Osteocyte (in vitro differentiated cells): ENCODE measurements at regions not wholly inside any gene's neighbourhood (a gene's known extent, or its start where the extent isn't known, plus 50 kb on each side); places are given as distances from the start of the nearest gene placed in this dataset.

Experiments
- DNase-seq: peaks from one replicate; pipeline ENCODE4 v3.0.0; 2021; ENCODE audit warnings: mixed read lengths; ENCODE audit not compliant: unreplicated experiment; ENCODE audit errors: extremely low spot score
- H3K27ac Mint-ChIP-seq: one replicate; pipeline ENCODE4 v1.8.0; 2021; ENCODE audit warnings: mild to moderate bottlenecking, mixed read lengths; ENCODE audit not compliant: unreplicated experiment
- H3K27me3 Mint-ChIP-seq: one replicate; pipeline ENCODE4 v1.8.0; 2021; ENCODE audit warnings: mixed read lengths; ENCODE audit not compliant: unreplicated experiment
- H3K36me3 Mint-ChIP-seq: one replicate; pipeline ENCODE4 v1.8.0; 2021; ENCODE audit warnings: mixed read lengths; ENCODE audit not compliant: unreplicated experiment
- H3K4me1 Mint-ChIP-seq: one replicate; pipeline ENCODE4 v1.8.0; 2021; ENCODE audit warnings: mixed read lengths; ENCODE audit not compliant: unreplicated experiment
- H3K4me3 Mint-ChIP-seq: one replicate; pipeline ENCODE4 v1.8.0; 2021; ENCODE audit warnings: mild to moderate bottlenecking, moderate library complexity, mixed read lengths; ENCODE audit not compliant: unreplicated experiment
- H3K9me3 Mint-ChIP-seq: one replicate; pipeline ENCODE4 v1.8.0; 2021; ENCODE audit warnings: mixed read lengths; ENCODE audit not compliant: unreplicated experiment
- TF ChIP-seq, protein P1 (sequence below): fragments of 200-600 bp; sonication (generic); IDR thresholded peaks from 2 replicates; pipeline ENCODE4 v1.5.0; 2021; ENCODE audit warnings: antibody characterized with exemption, mild to moderate bottlenecking, moderate library complexity

DNA sequence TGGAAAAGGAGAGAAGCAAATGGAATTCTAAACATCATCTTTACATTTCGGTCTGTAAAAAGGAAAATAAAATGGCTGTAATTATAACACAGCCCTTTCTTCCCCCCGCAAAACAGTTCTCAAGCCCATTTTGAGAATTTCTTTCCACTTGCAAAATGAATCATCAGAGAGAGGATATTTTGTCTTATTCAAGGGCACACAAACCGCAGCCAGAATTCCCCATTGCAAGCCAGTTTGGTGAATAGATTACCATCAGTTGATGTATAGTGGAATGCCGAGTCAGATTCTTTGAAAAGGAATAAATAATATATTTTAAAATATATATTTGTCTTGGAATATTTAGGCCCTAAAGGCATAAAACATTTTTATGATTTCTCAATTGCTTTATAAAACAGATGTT is 420.4 kb upstream of the SEMA6D start:
- no peaks in the 10 kb centered on the region for H3K36me3 Mint-ChIP-seq
- no peaks in the 10 kb centered on the region for H3K27me3 Mint-ChIP-seq
- TF ChIP-seq, protein P1, sequence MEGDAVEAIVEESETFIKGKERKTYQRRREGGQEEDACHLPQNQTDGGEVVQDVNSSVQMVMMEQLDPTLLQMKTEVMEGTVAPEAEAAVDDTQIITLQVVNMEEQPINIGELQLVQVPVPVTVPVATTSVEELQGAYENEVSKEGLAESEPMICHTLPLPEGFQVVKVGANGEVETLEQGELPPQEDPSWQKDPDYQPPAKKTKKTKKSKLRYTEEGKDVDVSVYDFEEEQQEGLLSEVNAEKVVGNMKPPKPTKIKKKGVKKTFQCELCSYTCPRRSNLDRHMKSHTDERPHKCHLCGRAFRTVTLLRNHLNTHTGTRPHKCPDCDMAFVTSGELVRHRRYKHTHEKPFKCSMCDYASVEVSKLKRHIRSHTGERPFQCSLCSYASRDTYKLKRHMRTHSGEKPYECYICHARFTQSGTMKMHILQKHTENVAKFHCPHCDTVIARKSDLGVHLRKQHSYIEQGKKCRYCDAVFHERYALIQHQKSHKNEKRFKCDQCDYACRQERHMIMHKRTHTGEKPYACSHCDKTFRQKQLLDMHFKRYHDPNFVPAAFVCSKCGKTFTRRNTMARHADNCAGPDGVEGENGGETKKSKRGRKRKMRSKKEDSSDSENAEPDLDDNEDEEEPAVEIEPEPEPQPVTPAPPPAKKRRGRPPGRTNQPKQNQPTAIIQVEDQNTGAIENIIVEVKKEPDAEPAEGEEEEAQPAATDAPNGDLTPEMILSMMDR: no peak
- H3K4me1 Mint-ChIP-seq: peaks cover 18% of the 10 kb centered on the region
- no peaks in the 10 kb centered on the region for H3K9me3 Mint-ChIP-seq
- no peak for DNase-seq
- no peak overlapping the region for H3K27ac Mint-ChIP-seq
- H3K4me3 Mint-ChIP-seq: no peak overlapping the region

DNA sequence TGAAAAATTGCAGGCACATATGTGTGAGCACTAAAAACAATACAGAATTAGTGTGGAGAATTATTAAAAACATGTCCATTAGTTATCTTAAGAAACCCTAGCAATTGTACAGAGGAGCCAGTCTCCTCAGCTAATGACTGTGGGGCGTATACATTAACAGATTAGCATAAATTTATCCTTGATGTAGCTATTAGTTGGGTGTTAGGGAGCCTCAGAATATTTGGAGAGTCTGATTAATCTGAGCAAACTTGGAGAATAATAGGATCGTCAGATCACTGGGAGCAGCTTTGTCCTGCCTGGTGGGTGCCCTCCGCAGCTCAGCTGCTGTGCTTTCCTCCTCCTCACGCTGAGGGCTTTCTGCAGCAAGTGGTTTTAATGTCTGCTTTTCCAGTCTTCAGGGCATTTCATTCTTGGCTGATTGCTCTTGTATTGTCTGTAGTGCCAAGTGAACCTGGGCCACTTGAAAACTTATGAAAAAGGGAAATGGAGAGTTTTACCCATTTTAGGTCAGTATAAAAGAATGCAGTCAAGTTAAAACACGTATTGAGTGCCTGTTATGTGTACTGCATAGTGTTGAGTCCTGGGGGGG is 417.4 kb upstream of the SEMA6D start:
- no peaks in the 10 kb centered on the region for H3K36me3 Mint-ChIP-seq
- no peak overlapping the region for H3K4me3 Mint-ChIP-seq
- no peak overlapping the region for H3K27ac Mint-ChIP-seq
- H3K4me1 Mint-ChIP-seq: no peaks in the 10 kb centered on the region
- TF ChIP-seq, protein P1: no peak
- DNase-seq: no peak
- H3K27me3 Mint-ChIP-seq: no peaks in the 10 kb centered on the region
- no peaks in the 10 kb centered on the region for H3K9me3 Mint-ChIP-seq

DNA sequence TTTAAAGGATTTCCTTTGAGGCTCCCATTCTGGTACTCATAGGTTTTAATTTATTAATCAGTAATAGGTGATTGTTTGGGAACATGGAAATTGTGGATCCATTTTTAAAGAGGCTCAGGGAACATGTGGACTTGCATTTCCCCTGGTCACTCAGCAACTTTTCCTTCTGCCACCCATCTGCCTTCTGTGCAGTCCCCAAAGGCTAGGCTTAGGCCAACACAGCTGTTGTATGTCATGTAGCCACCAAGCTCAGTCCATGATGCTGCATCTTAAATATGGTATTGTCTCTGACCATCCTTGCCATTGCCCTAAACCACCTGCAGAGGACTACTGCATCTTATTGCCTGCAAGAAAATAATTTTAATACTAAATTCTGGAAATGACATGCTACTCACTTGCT is 416.7 kb upstream of the SEMA6D start:
- no peaks in the 10 kb centered on the region for H3K36me3 Mint-ChIP-seq
- no peak overlapping the region for H3K27ac Mint-ChIP-seq
- H3K9me3 Mint-ChIP-seq: no peaks in the 10 kb centered on the region
- DNase-seq: no peak
- H3K4me1 Mint-ChIP-seq: no peaks in the 10 kb centered on the region
- H3K4me3 Mint-ChIP-seq: no peak overlapping the region
- TF ChIP-seq, protein P1: no peak
- H3K27me3 Mint-ChIP-seq: no peaks in the 10 kb centered on the region

DNA sequence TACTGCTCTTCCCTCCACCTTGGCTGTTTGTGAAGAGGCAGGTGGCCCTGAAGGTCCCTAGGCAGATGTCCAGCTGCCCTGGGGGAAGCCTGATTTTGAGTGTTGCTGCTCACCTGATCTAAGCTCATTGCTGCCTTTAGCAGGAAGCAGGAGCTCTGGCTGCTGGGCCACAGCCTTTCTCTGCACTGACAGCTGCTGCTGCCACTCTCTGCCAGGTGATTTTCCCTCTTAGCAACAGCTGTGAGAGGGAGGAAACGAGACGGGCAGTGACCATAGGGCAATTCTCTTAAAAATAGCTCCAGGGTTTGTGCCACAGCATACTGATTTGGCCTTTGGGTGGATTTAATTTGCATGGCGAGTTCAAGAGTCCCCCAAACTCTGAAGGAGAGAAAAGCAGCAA is 415.8 kb upstream of the SEMA6D start:
- H3K36me3 Mint-ChIP-seq: no peaks in the 10 kb centered on the region
- H3K4me1 Mint-ChIP-seq: no peaks in the 10 kb centered on the region
- H3K9me3 Mint-ChIP-seq: no peaks in the 10 kb centered on the region
- DNase-seq: no peak
- H3K4me3 Mint-ChIP-seq: no peak overlapping the region
- no peak overlapping the region for H3K27ac Mint-ChIP-seq
- TF ChIP-seq, protein P1: no peak
- H3K27me3 Mint-ChIP-seq: no peaks in the 10 kb centered on the region

DNA sequence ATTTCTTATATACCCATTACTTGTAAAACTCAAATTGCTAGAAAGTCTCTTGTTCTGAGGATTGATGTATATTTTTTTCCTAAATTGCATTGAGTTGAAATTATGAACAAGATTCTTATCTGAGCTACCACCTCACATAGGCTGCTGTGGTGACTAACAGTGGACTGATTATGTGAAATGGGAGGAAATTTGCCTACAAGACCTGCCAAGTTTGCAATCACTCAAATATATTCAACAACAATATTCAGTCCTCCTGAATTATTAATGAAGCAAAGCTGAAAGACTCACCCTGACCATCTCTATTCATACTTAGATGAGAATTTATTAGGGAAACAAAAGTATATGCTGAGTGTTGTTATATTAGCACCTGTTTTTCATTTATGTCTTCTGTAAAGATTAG is 412.6 kb upstream of the SEMA6D start:
- no peak for DNase-seq
- Mint-ChIP-seq H3K27ac (no peak overlapping the region), H3K27me3 (peaks cover 6% of the 10 kb centered on the region), H3K4me3 (no peak overlapping the region), H3K4me1 (no peaks in the 10 kb centered on the region), H3K36me3 (no peaks in the 10 kb centered on the region), H3K9me3 (no peaks in the 10 kb centered on the region)
- TF ChIP-seq, protein P1: no peak
